DND-41 (cell line): ENCODE measurements at regions not wholly inside any gene's neighbourhood (a gene's known extent, or its start where the extent isn't known, plus 50 kb on each side); places are given as distances from the start of the nearest gene placed in this dataset.

ENCODE experiments used
- ATAC-seq: fragments of 200-7000 bp; cut with Tn5 transposase; 3 replicates; pipeline ENCODE4 v1.9.1; 2021; ENCODE audit warnings: low read depth; ENCODE audit not compliant: insufficient read depth
- DNase-seq: peaks from one replicate; pipeline ENCODE4 v3.0.0-alpha.2; 2020
- H2AFZ ChIP-seq: 2 replicates; pipeline ENCODE4 v1.6.0; 2012; ENCODE audit warnings: low read depth, low read length
- H3K27ac ChIP-seq: 2 replicates; pipeline ENCODE4 v1.5.1; 2012; ENCODE audit warnings: low read length, inconsistent platforms
- H3K27me3 ChIP-seq: fragments of 200-600 bp; sonication (generic); 2 replicates; pipeline ENCODE4 v1.6.0; 2012; ENCODE audit warnings: low read length, mild to moderate bottlenecking, inconsistent platforms; ENCODE audit not compliant: insufficient read depth, poor library complexity
- H3K36me3 ChIP-seq: 2 replicates; pipeline ENCODE4 v1.5.1; 2012; ENCODE audit warnings: low read length, inconsistent platforms; ENCODE audit not compliant: insufficient read depth
- H3K4me1 ChIP-seq: 2 replicates; pipeline ENCODE4 v1.5.1; 2012; ENCODE audit warnings: mild to moderate bottlenecking, low read length; ENCODE audit not compliant: insufficient read depth
- H3K4me2 ChIP-seq: 2 replicates; pipeline ENCODE4 v1.6.0; 2012; ENCODE audit warnings: mild to moderate bottlenecking, moderate library complexity, low read length, inconsistent platforms; ENCODE audit not compliant: insufficient read depth
- H3K4me3 ChIP-seq, 2 experiments: fragments of 200-600 bp in 1 of 2; shearing (Covaris generic) in 1 of 2; 2 replicates each; pipeline ENCODE4 v1.5.1; 2012 to 2016; ENCODE audit warnings: inconsistent platforms in 2 of 2, low read length in 2 of 2, mild to moderate bottlenecking in 2 of 2, low read depth in 1 of 2, moderate library complexity in 1 of 2
- H3K79me2 ChIP-seq: 2 replicates; pipeline ENCODE4 v1.6.0; 2012; ENCODE audit warnings: low read length, inconsistent platforms; ENCODE audit not compliant: insufficient read depth
- H3K9ac ChIP-seq: 2 replicates; pipeline ENCODE4 v1.6.0; 2012; ENCODE audit warnings: low read depth, mild to moderate bottlenecking, inconsistent platforms, low read length, moderate library complexity
- H3K9me3 ChIP-seq: 2 replicates; pipeline ENCODE4 v1.5.1; 2012; ENCODE audit warnings: low read length, moderate library complexity, mild to moderate bottlenecking, inconsistent platforms; ENCODE audit not compliant: insufficient read depth, severe bottlenecking
- H4K20me1 ChIP-seq: 2 replicates; pipeline ENCODE4 v1.6.0; 2012; ENCODE audit warnings: low read length; ENCODE audit not compliant: insufficient read depth
- CTCF ChIP-seq: IDR thresholded peaks from 2 replicates; pipeline ENCODE4 v1.5.1; 2012; ENCODE audit warnings: borderline replicate concordance, low read length, moderate library complexity, mild to moderate bottlenecking; ENCODE audit not compliant: poor library complexity, severe bottlenecking; ENCODE audit errors: extremely low read depth
- EZH2 ChIP-seq: IDR thresholded peaks from 3 replicates; pipeline ENCODE4 v1.6.1; 2012; ENCODE audit warnings: borderline replicate concordance, low read depth, mild to moderate bottlenecking, moderate library complexity, low read length, inconsistent platforms; ENCODE audit not compliant: severe bottlenecking

- 0 out of 2 replicates have a peak, but pooled peaks cover 4% of the 10 kb centered on the region for H4K20me1 ChIP-seq
- H3K9me3 ChIP-seq, result no peaks in the 10 kb centered on the region
- DNase-seq (no peak), ATAC-seq (no peak)
- TF ChIP-seq CTCF (no peak), EZH2 (no peak)
- no peak overlapping the region for H3K27ac ChIP-seq
- no peaks in the 10 kb centered on the region for H3K4me1 ChIP-seq
- no peak overlapping the region for H3K4me3 ChIP-seq
- no peak overlapping the region for H2AFZ ChIP-seq
- H3K9ac ChIP-seq, result no peak overlapping the region
- no peaks in the 10 kb centered on the region for H3K79me2 ChIP-seq
- no peaks in the 10 kb centered on the region for H3K36me3 ChIP-seq
- H3K4me2 ChIP-seq, result no peak overlapping the region
- H3K27me3 ChIP-seq, result peaks cover 17% of the 10 kb centered on the region
These were observed 201.7 kb downstream of the RRAGC start for GRCh38 chr1:38657873-38658272.

- H3K4me1 ChIP-seq, result no peaks in the 10 kb centered on the region
- H3K9ac ChIP-seq, result no peak overlapping the region
- H3K36me3 ChIP-seq, result no peaks in the 10 kb centered on the region
- no peak overlapping the region for H3K27ac ChIP-seq
- no peak overlapping the region for H2AFZ ChIP-seq
- no peak overlapping the region for H3K4me3 ChIP-seq
- TF ChIP-seq CTCF (no peak), EZH2 (no peak)
- H3K4me2 ChIP-seq, result no peak overlapping the region
- H3K9me3 ChIP-seq, result no peaks in the 10 kb centered on the region
- ATAC-seq (no peak), DNase-seq (no peak)
- H3K27me3 ChIP-seq, result peaks cover 22% of the 10 kb centered on the region
- no peaks in the 10 kb centered on the region for H3K79me2 ChIP-seq
- H4K20me1 ChIP-seq, result 0 out of 2 replicates have a peak, but pooled peaks cover 4% of the 10 kb centered on the region
These were observed 202.2 kb downstream of the RRAGC start for GRCh38 chr1:38657207-38657840.

- 0 out of 2 replicates have a peak, but pooled peaks cover 4% of the 10 kb centered on the region for H4K20me1 ChIP-seq
- TF ChIP-seq EZH2 (no peak), CTCF (no peak)
- peaks cover 22% of the 10 kb centered on the region for H3K27me3 ChIP-seq
- no peak for ATAC-seq
- no peak overlapping the region for H3K9ac ChIP-seq
- no peak for DNase-seq
- no peak overlapping the region for H3K27ac ChIP-seq
- no peaks in the 10 kb centered on the region for H3K9me3 ChIP-seq
- no peak overlapping the region for H3K4me3 ChIP-seq
- no peak overlapping the region for H3K4me2 ChIP-seq
- H3K4me1 ChIP-seq, result no peaks in the 10 kb centered on the region
- no peaks in the 10 kb centered on the region for H3K79me2 ChIP-seq
- H2AFZ ChIP-seq, result no peak overlapping the region
- no peaks in the 10 kb centered on the region for H3K36me3 ChIP-seq
These were observed 202.8 kb downstream of the RRAGC start for GRCh38 chr1:38656726-38657125.
